ENCODE measurements at regions not wholly inside any gene's neighbourhood (a gene's known extent, or its start where the extent isn't known, plus 50 kb on each side); places are given as distances from the start of the nearest gene placed in this dataset.

GRCh38 chr1:164953098-164953497 is 394.1 kb downstream of the PBX1 start:
- TF ChIP-seq CTCF (IDR thresholded peaks at IDR 0.05; ENCODE audit: low read depth, low read length, missing control alignments), result no peak
- no peak for DNase-seq (ENCODE audit: low read depth)
- in situ Hi-C loops (cut with HindIII; ENCODE audit: low sequenced_read_pairs), result no loop called here
- H3K4me3 ChIP-seq (ENCODE audit: low read depth, low read length), result no peak overlapping the region

GRCh38 chr1:164951508-164951907 is 392.5 kb downstream of the PBX1 start:
- in situ Hi-C loops (cut with HindIII; ENCODE audit: low sequenced_read_pairs), result no loop called here
- TF ChIP-seq CTCF (IDR thresholded peaks at IDR 0.05; ENCODE audit: low read depth, low read length, missing control alignments), result no peak

GRCh38 chr1:164950541-164950986 is 391.6 kb downstream of the PBX1 start:
- DNase-seq (ENCODE audit: low read depth), result no peak
- in situ Hi-C loops (cut with HindIII; ENCODE audit: low sequenced_read_pairs), result no loop called here
- H3K4me3 ChIP-seq (ENCODE audit: low read depth, low read length), result no peak overlapping the region
- TF ChIP-seq CTCF (IDR thresholded peaks at IDR 0.05; ENCODE audit: low read depth, low read length, missing control alignments), result no peak

More at GRCh38 chr1:164951508-164951907, 392.5 kb downstream of the PBX1 start:
- DNase-seq (ENCODE audit: low read depth), result no peak
- no peak overlapping the region for H3K4me3 ChIP-seq (ENCODE audit: low read depth, low read length)

GRCh38 chr1:164949771-164950471 is 390.9 kb downstream of the PBX1 start:
- no peak overlapping the region for H3K4me3 ChIP-seq (ENCODE audit: low read depth, low read length)
- in situ Hi-C loops (cut with HindIII; ENCODE audit: low sequenced_read_pairs), result loop anchor here (5.0 kb wide), 1 partner anchor 57 kb away; no protein-coding TSS in a partner anchor
- DNase-seq (ENCODE audit: low read depth), result no peak
- no peak for TF ChIP-seq CTCF (IDR thresholded peaks at IDR 0.05; ENCODE audit: low read depth, low read length, missing control alignments)

GRCh38 chr1:164948101-164948500 is 389.1 kb downstream of the PBX1 start:
- in situ Hi-C loops (cut with HindIII; ENCODE audit: low sequenced_read_pairs), result loop anchor here (5.0 kb wide), 1 partner anchor 59 kb away; no protein-coding TSS in a partner anchor
- no peak overlapping the region for H3K4me3 ChIP-seq (ENCODE audit: low read depth, low read length)
- DNase-seq (ENCODE audit: low read depth), result no peak
- no peak for TF ChIP-seq CTCF (IDR thresholded peaks at IDR 0.05; ENCODE audit: low read depth, low read length, missing control alignments)

GRCh38 chr1:164937291-164937690 is 378.3 kb downstream of the PBX1 start:
- no peak for DNase-seq (ENCODE audit: low read depth)
- H3K4me3 ChIP-seq (ENCODE audit: low read depth, low read length), result no peak overlapping the region
- no peak for TF ChIP-seq CTCF (IDR thresholded peaks at IDR 0.05; ENCODE audit: low read depth, low read length, missing control alignments)
- in situ Hi-C loops (cut with HindIII; ENCODE audit: low sequenced_read_pairs), result no loop called here

Measured in astrocyte of the cerebellum (primary cell).